GM19452 (cell line): ENCODE measurements at regions not wholly inside any gene's neighbourhood (a gene's known extent, or its start where the extent isn't known, plus 50 kb on each side); places are given as distances from the start of the nearest gene placed in this dataset.
"Not testable (repeated sequence)": the region's sequence is repeated elsewhere in the genome, so short reads cannot be mapped to it uniquely, and the experiment has no call there.

Source experiments
- ATAC-seq: cut with Tn5 transposase; IDR thresholded peaks from one replicate; pipeline ENCODE4 v1.9.1; 2021; ENCODE audit not compliant: unreplicated experiment

DNA sequence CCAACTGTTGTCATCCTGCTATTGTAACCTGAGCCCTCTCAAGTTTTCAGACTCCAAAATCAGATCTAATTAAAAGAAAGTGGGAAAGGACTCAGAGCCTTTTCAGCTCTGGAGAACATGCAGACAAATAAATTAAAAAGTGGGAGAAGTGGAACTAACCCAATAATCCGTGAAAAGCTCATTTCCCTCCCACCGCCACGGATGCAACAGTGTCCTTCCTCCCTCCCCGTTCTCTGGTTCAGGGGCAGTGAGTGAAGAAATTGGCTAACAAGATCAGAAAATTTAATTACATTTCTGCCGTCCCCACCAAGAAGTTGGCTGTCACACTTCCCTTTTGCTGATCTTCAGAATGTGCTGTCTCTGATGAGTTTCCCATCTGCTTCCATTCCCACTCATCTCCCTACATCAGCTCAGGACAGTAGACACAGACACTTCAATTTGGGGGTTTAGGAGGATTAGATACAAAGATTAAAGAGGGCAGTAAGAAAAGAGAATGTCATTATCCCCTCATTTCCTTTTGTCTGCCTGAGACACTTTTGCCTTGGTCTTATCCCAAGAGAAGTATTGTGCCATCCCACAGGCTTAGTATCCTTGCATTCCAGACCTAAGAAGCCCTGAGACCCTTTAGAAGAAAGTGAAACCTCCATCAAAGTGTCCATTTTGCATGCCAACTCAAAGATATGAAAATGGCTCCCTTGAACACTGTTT, 335.7 kb upstream of the PPP2R3A start:
- ATAC-seq: no peak

DNA sequence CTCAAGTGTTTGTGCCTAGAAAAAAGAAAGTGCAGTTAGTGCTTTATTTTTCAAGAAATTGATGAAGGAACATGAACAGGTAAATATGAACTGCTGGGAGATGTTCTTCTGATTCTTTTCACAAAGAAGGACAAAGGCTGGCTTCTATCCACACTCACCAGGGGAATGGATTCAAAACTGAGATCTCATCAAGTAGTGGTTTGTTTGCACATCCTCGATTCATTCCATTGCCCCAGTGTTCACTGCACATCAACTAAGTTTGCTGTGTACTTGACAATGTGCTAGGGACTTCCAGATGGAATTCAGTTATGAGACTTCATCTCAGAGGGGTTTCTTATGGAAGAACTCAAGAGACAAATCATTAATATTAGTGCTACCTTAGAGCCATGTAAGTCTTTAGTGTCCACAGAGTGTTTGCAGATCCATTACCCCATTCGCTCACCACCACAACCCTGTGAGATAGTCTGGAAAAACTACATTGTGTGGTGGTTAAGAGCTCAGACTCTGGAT, 332.9 kb upstream of the PPP2R3A start:
- ATAC-seq: no peak

DNA sequence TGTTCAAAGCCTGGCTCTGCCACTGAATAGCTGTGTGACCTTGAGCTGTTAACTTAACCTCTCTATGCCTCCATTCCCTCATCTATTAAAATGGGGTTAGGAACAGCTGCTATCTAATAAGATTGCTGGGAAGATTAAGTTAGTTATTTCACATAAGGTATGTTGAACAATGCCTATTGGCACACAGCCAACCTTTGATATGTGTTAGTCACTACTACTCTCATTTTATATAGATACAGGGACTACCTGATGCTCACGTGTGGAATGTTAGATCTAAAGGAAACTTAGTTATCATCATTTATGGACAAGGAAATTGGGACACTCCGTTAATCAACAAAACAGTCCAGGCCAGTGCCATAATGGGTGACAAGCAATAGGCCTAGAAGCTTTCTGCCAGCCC, 332.4 kb upstream of the PPP2R3A start:
- no peak for ATAC-seq

DNA sequence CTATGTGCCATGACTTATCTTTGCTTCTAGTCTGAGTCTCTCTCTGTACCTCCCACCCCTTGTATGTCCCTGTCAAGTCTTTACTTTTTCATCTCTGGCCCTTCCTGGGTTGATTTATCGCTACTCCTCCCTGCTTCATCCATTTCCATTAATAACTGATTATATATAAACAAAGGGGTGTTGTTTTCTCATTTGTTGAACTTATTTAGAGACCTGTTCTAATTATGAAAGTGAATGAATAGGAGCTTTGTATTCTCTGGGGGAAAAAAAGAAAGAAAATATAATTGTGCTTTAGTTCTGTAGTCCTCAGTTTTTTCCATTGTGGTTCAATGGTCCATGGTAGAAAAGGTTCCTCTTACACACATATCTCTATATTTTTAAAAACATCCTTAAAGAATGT, 328.9 kb upstream of the PPP2R3A start:
- ATAC-seq: no peak

DNA sequence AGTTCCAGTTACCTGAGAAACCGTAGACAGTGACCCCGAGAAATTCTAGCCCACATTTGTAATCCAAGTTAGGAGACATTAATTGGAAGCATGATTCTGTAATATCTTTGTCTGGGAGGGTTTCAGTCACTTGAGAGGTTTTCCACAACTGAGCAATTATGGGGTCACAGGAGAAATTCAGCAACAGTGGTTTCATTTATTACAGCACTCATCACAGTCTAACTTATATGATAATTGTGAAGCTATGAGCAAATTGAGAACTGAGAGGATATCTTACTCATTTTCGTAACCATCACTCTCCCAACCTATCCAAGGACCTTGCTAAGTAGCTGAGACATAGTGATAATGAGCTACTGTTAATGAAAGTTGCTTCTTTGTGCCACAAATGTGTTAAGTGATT, 328.5 kb upstream of the PPP2R3A start:
- no peak for ATAC-seq

DNA sequence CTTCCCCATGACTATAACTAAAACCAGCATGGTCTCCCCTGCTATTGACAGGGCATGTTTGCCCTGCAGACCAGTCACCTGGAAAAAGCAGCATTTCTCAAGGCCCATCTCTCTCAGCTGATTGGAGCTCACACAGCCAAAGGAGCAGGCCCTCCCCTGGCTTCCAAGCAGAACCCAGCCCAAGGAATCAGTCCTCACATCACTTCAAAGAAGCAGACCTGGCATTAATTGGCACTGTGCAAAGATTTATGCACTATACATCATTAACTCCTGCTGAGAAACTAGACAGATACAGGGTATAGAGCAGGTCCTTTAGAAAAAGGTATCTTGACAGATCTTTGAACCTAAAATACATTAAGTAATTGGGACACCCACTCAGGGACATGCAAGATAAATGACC, 323.8 kb upstream of the PPP2R3A start:
- no peak for ATAC-seq

DNA sequence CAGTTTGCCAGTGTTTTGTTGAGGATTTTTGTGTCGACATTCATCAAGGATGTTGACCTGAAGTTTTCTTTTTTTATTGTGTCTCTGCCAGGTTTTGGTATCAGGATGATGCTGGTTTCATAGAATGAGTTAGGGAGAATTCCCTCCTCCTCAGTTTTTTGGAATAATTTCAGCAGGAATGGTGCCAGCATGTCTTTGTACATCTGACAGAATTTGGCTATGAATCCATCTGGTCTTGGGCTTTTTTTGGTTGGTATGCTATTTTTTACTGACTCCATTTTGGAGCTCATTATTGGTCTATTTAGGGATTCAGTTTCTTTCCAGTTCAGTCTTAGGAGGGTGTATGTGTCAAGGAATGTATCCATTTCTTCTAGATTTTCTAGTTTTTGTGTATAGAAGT, 320.0 kb upstream of the PPP2R3A start:
- ATAC-seq: no peak

DNA sequence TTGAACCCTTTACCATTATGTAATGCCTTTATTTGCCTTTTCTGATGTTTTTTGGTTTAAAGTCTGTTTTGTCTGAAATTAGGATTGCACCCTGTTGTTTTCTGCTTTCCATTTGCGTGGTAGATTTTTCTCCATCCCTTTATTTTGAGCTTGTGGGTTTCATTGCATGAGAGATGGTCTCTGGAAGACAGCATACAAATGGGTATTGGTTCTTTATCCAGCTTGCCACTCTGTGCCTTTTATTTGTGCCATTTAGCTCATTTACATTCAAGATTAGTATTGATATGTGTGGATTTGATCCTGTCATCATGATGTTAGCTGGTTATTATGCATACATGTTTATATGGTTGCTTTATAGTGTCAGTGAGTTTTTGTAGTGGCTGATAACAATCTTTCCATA, 318.7 kb upstream of the PPP2R3A start:
- no peak for ATAC-seq

DNA sequence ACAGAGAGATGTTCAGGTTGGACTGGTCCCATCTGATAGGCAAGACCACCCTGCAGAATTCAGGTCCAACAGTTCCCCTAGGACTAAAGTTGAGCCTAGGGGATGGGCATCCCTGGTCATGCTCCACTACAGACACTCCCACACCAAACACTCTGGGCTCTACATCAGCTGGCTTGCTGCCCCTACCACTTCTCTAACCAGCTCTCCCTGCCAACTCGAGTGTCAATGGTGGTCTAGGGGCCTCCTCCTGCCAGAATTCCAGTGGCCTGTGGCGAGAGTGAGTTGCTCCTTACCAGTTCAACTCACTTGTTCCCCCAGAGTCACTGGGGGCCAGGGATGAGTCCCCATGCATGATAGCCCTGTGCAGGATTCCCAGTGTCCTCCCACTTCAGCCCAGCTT, 316.2 kb upstream of the PPP2R3A start:
- ATAC-seq: no peak

DNA sequence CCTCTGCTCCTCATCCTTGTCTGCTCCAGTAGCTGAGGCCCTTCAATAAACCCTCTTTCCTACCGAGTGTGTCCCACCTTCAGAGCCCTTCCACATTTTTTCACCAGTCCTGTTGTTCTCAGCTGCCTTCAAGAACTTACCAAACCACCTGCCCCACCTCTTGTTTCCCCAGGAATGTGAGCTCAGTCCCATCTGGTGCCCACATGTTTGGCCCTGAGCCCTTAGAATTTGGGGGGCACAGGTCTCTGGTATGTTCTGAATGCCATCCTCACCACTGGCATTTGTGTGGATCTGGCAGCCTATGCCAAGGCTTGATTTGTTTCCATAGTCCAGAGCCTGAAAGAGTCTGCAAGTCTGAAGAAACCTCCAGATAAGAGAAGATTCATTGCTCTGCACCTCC, 315.2 kb upstream of the PPP2R3A start:
- ATAC-seq: no peak

DNA sequence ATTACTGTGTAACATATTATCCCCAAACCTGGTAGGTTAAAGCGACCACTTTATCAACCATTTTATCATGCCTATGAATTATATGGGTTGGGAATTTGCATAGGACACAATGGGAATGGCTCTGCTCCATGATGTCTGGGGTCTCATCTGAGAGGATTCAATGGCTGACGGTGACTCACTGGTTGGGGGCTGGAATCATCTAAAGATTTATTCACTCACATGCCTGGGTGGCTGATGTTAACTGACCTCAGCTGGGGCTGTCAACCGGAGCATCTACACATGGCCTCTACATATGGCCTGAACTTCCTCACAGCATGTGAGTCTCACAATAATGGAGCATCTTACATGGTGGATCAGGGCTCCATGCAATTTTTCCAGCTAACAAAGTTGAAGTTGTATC, 313.1 kb upstream of the PPP2R3A start:
- ATAC-seq: no peak

DNA sequence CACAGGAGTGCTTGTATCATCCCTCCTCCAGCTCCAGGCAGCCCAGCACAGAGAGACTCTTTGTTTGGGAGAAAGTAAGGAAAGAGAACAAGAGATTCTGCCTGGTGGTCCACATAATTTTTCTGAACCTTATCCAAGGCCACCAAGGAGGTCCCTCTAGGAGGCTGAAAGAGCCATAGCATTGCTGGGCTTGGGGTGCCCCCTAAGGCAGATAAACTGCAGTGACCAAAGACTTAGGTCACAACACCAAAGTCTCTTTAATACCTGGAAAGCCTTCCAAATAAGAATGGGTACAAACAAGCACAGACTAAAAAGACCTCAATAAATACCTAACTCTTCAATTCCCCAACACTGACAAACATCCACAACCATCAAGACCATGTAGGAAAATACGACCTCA, 310.2 kb upstream of the PPP2R3A start:
- ATAC-seq: no peak

DNA sequence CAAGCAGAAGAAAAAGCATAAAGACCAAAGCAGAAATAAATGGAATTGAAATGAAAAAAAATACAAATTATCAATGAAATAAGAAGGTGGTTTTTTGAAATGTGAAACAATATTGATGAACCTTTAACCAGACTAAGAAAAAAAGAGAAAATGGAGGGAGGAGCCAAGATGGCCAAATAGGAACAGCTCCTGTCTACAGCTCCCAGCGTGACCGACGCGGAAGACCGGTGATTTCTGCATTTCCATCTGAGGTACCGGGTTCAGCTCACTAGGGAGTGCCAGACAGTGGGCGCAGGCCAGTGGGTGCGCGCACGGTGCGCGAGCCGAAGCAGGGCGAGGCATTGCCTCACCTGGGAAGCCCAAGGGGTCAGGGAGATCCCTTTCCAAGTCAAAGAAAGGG, 307.1 kb upstream of the PPP2R3A start:
- not testable (repeated sequence) for ATAC-seq

DNA sequence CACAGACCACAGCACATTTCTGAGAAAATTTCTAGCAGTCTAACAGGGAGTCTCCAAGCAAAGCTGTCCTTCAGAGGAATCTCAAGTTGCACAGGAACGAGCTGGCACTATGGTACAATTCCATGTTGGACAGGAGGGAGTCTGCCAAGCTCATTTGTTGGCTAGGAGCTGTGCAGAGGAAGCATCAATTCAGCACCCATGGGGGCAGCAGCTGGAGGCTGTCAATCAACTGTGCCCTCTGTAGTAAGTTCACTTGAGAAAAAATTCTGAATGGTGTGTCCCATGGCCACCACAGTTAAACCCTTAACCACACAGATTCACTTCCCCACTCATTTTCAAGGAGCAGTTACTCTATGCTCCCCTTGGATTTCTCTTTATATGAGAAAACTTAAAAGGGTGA, 298.5 kb upstream of the PPP2R3A start:
- ATAC-seq: no peak

DNA sequence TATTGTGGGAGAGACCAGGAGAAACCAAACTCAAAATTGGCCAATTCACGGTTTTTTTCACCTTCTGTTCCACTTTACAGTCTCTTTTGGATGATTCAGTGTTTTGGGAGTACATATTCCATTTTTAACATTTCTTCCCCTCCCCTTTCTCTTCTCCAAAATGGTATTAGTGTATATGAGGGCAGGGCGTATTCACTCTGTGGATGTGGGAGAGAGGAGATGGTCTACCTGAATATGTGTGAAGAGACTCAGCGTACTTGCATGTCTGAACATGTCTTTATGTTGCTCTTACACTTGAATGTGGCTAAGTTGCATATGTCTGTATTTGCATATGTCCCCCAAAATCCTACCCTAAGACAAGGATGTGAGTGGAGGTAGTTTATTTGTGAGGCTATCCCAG, 291.0 kb upstream of the PPP2R3A start:
- ATAC-seq: no peak

DNA sequence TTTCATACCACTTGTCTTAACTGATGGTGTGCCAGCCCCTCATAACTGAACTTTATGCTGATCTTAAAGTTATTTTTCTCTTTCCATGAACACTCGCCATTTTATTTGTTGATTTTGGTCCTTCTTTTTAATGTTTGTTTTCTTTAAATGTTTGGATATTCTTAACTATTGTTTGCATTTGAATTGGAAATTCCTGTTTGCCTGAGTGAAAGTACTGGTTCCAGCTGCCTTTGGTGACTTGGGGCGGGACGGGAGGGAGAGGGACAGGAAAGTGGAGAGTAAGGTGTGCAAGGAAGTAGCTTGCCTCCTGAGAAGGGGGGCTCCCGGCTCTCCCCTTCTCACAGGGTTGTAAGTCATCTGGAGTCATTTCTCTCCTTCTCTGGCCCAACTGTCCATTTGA, 287.1 kb upstream of the PPP2R3A start:
- ATAC-seq: no peak

DNA sequence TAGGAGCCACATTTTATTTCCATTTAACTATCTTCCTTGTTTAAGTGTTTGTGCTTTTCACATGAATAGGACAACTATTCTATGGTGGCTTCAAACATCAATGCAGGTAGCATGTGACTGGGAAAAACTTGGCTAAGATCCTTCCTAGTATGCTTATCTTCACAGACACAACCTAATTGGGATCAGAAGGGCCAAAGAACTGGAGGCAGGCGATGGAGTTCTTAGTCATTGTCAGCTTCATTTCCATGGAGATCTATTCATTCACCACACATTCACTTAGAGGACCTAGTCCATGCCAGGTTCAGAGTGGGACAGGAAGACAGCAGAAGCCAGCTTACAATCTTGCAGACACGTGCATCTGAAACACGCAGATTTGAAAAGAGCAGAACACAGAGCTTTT, 277.5 kb upstream of the PPP2R3A start:
- no peak for ATAC-seq

DNA sequence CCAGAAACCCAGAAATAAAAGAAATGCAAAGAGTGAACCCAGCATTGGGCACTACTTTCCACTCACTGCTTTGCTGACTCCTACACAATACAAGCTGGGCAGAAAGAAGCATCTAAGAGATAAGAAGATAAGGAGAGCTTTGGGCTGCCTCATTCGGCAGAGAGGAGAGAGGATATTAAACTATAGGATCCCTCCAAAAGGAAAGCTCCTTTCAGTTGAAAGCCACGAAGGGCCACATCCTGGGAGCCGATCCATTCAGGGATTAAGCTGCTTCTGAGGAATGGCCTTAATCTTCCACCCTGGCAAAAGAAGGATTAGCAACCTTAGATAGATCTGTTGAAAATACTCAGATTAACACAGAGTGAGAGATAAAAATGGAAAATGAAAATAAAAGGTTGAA, 274.9 kb upstream of the PPP2R3A start:
- no peak for ATAC-seq

DNA sequence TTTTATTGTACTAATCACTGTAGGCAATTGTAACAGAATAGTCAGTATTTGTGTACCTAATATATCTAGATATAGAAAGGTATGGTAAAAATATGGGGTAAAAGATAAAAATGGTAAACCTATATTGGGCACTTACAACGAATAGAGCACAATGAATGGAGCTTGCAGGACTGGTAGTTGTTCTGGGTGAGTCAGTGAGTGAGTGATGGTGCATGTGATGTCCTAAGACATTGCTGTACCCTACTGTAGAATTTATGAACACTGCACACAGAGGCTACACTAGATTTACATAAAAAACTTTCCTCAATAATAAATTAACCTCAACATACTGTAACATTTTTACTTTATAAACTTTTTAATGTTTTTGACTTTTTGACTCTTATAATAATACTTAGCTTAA, 274.3 kb upstream of the PPP2R3A start:
- ATAC-seq: no peak

DNA sequence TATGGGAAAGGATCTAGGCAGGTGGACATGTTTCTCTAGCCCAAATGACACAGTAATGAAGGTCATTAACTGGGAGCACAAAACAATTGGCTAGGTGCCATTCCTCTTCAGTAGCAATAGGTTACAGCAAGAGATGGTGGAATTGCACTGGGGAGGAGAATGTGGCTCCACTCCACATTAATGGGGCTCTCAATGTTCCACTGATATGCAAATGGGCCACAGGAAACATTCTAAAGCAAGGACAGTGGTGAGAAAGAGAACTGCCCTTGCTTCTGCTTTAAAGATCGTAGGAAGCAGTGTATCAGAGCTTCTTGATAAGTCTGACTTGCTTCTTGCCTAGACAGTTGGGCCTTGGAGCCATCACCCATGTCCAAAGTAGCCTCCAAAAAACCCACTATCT, 271.4 kb upstream of the PPP2R3A start:
- ATAC-seq: no peak

DNA sequence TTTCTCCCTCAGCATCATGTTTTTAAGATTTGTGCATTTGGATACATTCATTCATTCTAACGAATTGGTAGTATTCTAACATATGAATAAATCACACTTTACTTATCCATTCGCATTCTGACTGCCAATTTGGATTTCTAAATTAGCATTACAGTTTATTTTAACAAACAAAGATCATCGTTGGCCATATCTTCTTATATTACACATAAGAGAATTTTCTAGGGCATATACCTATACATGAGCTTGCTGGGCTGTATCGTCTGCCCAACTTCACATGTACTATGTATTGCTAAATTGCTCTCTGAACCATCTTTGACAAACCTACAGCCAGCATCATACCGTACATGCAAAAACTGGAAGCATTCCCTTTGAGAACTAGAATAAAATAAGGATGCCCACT, 265.8 kb upstream of the PPP2R3A start:
- ATAC-seq: no peak

DNA sequence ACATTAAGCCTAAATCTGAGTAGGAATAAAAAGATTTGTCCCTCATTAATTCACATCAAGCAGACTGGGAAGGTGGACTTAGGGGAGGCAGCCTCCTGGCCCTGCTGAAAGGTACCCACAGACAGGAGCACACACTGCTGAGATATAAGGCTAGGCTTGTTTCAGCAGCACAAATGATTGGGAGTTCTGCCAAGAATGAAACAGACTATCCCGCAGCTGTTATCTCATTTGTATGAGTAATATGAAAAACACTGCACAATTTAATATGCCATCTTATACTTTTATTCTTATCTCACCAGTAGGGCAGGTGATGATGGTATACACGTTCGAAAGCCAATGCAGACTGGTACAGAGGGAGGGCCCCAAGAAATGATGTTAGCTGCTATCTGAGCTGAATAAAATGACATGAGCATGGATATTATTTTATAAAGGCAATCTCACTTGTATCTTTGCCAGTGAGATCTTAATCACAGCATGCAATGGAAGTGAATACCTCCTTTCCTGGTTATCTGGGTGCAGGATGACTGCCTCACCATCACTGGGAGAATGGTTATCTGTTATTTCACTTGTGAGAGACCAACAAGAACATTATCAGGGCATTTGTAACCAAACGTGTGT, 258.7 kb upstream of the PPP2R3A start:
- no peak for ATAC-seq

DNA sequence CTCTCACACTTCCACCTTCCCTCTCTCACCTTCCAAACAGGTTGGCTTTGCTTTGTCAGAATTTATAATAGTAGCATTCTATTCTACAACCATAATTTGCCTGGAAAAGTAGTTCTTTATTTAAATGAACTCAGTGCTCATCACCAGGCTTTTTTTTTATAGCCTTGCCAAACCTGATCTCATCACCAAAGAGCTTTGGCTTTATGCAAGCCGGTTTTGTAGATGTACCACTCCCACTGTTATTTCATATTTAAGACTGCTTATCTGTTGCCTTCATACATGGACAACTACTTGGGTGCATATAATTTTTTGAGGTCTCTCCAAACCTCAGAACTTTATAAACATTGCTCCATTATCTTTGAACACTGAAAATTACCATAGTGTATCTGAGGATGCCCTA, 246.1 kb upstream of the PPP2R3A start:
- no peak for ATAC-seq
